DOHH2 (cell line): ENCODE measurements at regions not wholly inside any gene's neighbourhood (a gene's known extent, or its start where the extent isn't known, plus 50 kb on each side); places are given as distances from the start of the nearest gene placed in this dataset.
"Not testable (repeated sequence)": the region's sequence is repeated elsewhere in the genome, so short reads cannot be mapped to it uniquely, and the experiment has no call there.

Source experiments
- H3F3A ChIP-seq: fragments of 200-600 bp; sonication (generic), shearing (Covaris generic); 2 replicates; pipeline ENCODE4 v1.6.0; 2016; ENCODE audit warnings: antibody characterized with exemption, mild to moderate bottlenecking; ENCODE audit not compliant: control insufficient read depth, insufficient read depth
- H3K27ac ChIP-seq: fragments of 200-600 bp; sonication (generic); 2 replicates; pipeline ENCODE4 v1.5.1; 2014; ENCODE audit warnings: low read depth, mild to moderate bottlenecking, low read length, moderate library complexity
- H3K27me3 ChIP-seq: fragments of 200-600 bp; sonication (generic); 2 replicates; pipeline ENCODE4 v1.6.1; 2014; ENCODE audit warnings: mild to moderate bottlenecking, low read length, mixed read lengths; ENCODE audit not compliant: control insufficient read depth
- H3K36me3 ChIP-seq: fragments of 200-600 bp; sonication (generic); 2 replicates; pipeline ENCODE4 v1.6.1; 2014; ENCODE audit warnings: mild to moderate bottlenecking, low read length, moderate library complexity, mixed read lengths; ENCODE audit not compliant: control insufficient read depth
- H3K4me1 ChIP-seq: fragments of 200-600 bp; sonication (generic); 2 replicates; pipeline ENCODE4 v1.6.1; 2014; ENCODE audit warnings: mild to moderate bottlenecking, low read length, mixed read lengths; ENCODE audit not compliant: control insufficient read depth
- H3K4me2 ChIP-seq: fragments of 200-600 bp; sonication (generic); 2 replicates; pipeline ENCODE4 v1.6.0; 2014; ENCODE audit warnings: mild to moderate bottlenecking, low read length, moderate library complexity
- H3K4me3 ChIP-seq: fragments of 200-600 bp; sonication (generic); 2 replicates; pipeline ENCODE4 v1.5.1; 2014; ENCODE audit warnings: mild to moderate bottlenecking, low read length, mixed read lengths
- H3K79me2 ChIP-seq: fragments of 200-600 bp; sonication (generic); 2 replicates; pipeline ENCODE4 v1.6.1; 2014; ENCODE audit warnings: mild to moderate bottlenecking, low read length, mixed read lengths; ENCODE audit not compliant: control insufficient read depth
- H3K9me2 ChIP-seq: fragments of 200-600 bp; sonication (generic); replicated peaks from 2 replicates; pipeline ENCODE4 v1.6.1; 2014; ENCODE audit warnings: mild to moderate bottlenecking, low read length, mixed read lengths; ENCODE audit not compliant: control insufficient read depth
- H3K9me3 ChIP-seq: fragments of 200-600 bp; sonication (generic); 2 replicates; pipeline ENCODE4 v1.6.1; 2014; ENCODE audit warnings: antibody characterized with exemption, low read length, mixed read lengths; ENCODE audit not compliant: control insufficient read depth, insufficient read depth
- H4K20me1 ChIP-seq: fragments of 200-600 bp; sonication (generic); 2 replicates; pipeline ENCODE4 v1.6.0; 2014; ENCODE audit warnings: low read depth, mild to moderate bottlenecking, antibody characterized with exemption, low read length, moderate library complexity; ENCODE audit not compliant: control insufficient read depth, insufficient read depth
- EZH2phosphoT487 ChIP-seq: fragments of 200-600 bp; sonication (generic); IDR thresholded peaks from 2 replicates; pipeline ENCODE4 v1.6.1; 2017; ENCODE audit warnings: borderline replicate concordance, mild to moderate bottlenecking, antibody characterized with exemption, low read length, moderate library complexity, mixed read lengths
- TF ChIP-seq, protein P1 (sequence below): fragments of 200-600 bp; sonication (generic); IDR thresholded peaks from one replicate; pipeline ENCODE4 v1.5.1; 2014; ENCODE audit warnings: antibody characterized with exemption, mild to moderate bottlenecking, low read depth, low read length; ENCODE audit not compliant: poor library complexity, severe bottlenecking

DNA sequence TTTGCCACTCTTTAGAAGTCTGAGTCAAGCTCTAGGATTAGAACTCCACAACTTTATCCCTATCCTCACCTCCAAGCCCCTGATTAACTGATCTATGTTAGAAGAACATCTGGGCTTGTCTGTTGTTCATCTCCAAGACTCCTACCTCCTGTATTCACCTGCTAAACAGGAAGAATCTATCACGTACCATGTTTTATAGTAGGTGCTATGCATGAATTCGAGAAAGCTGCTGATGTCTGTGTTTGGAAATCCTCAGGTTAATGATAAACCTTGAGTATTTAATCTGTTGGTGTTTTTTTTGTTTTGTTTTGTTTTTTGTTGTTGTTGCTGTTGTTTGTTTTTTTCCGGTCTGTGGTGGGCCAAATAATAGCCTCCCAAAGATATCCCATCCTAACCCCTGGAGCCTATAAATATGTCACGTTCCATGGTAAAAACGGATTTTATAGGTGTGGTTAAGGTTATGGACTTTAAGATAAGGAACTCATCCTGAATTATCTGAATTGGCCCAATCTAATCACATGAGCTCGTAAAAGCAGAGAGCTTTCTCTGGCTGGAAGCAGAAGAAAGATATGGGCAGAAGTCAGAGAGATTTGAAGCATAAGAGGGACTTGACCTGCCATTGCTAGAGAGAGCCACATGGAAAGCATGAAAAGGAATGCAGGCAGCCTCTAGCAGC, 101.2 kb upstream of the DUSP21 start:
- Histone ChIP-seq H3K27me3 (no peaks in the 10 kb centered on the region), H3K9me3 (no peaks in the 10 kb centered on the region), H3K4me3 (no peak overlapping the region), H3K9me2 (no peaks in the 10 kb centered on the region), H3K4me1 (no peaks in the 10 kb centered on the region), H3K27ac (no peak overlapping the region), H4K20me1 (no peaks in the 10 kb centered on the region), H3K79me2 (no peaks in the 10 kb centered on the region), H3F3A (no peaks in the 10 kb centered on the region), H3K4me2 (no peak overlapping the region), H3K36me3 (no peaks in the 10 kb centered on the region)
- TF ChIP-seq, protein P1, sequence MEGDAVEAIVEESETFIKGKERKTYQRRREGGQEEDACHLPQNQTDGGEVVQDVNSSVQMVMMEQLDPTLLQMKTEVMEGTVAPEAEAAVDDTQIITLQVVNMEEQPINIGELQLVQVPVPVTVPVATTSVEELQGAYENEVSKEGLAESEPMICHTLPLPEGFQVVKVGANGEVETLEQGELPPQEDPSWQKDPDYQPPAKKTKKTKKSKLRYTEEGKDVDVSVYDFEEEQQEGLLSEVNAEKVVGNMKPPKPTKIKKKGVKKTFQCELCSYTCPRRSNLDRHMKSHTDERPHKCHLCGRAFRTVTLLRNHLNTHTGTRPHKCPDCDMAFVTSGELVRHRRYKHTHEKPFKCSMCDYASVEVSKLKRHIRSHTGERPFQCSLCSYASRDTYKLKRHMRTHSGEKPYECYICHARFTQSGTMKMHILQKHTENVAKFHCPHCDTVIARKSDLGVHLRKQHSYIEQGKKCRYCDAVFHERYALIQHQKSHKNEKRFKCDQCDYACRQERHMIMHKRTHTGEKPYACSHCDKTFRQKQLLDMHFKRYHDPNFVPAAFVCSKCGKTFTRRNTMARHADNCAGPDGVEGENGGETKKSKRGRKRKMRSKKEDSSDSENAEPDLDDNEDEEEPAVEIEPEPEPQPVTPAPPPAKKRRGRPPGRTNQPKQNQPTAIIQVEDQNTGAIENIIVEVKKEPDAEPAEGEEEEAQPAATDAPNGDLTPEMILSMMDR = no peak
- no peak for TF ChIP-seq EZH2phosphoT487

DNA sequence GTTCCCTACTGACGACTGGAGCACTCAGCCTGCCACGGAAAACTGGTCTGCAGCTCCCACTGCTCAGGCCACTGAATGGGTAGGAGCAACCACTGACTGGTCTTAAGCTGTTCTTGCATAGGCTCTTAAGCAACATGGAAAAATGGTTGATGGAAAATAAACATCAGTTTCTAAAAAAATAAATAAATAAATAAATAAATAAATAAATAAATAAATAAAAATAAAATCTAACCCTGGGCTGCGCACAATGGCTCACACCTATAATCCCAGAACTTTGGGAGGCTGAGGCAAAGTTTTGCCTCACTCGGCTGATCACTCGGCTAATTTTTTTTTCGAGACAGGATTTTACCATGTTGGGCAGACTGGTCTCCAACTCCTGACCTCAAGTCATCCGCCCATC, 102.0 kb upstream of the DUSP21 start:
- not testable (repeated sequence) for H3K27ac ChIP-seq, H3K4me2 ChIP-seq, H3K9me2 ChIP-seq, H3K4me1 ChIP-seq, H3K27me3 ChIP-seq, H3K4me3 ChIP-seq, H4K20me1 ChIP-seq, H3K36me3 ChIP-seq, H3K79me2 ChIP-seq, H3F3A ChIP-seq, H3K9me3 ChIP-seq

DNA sequence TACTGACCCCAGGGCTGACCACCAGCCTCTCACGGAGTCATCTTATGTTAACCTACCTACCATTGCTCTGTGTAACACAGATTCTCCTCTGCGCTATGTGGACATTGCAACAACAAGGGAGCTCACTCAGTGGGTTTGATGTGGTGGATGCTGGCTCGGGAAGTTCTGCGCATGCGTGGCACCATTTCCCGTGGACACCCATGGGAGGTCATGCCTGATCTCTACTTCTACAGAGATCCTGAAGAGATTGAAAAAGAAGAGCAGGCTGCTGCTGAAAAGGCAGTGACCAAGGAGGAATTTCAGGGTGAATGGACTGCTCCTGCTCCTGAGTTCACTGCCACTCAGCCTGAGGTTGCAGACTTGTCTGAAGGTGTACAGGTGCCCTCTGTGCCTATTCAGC, 102.4 kb upstream of the DUSP21 start:
- H3K36me3 ChIP-seq, H4K20me1 ChIP-seq, H3K27me3 ChIP-seq, H3F3A ChIP-seq, H3K4me1 ChIP-seq, H3K79me2 ChIP-seq, H3K9me3 ChIP-seq, H3K4me3 ChIP-seq, H3K27ac ChIP-seq, H3K4me2 ChIP-seq, H3K9me2 ChIP-seq: not testable (repeated sequence)

DNA sequence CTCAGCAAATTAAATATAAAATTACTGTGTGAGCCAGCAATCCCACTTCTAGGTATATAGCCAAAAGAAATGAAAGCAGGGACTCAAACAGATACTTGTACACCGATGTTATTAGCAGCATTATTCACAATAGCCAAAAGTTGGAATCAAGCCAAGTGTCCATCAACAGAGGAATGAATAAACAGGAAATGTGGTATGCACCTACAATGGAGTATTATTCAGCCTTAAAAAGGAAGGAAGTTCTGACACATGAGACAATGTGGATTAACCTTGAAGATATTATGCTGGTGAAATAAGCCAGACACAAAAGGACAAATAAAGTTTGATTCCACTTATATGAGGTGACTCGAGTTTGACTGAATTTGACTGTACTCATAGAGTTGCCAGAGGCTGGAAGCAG, 108.3 kb upstream of the DUSP21 start:
- Histone ChIP-seq H3K36me3 (no peaks in the 10 kb centered on the region), H4K20me1 (no peaks in the 10 kb centered on the region), H3K9me3 (no peaks in the 10 kb centered on the region), H3K9me2 (no peaks in the 10 kb centered on the region), H3F3A (no peaks in the 10 kb centered on the region), H3K4me2 (no peak overlapping the region), H3K4me1 (no peaks in the 10 kb centered on the region), H3K79me2 (no peaks in the 10 kb centered on the region), H3K27ac (no peak overlapping the region), H3K27me3 (no peaks in the 10 kb centered on the region), H3K4me3 (no peak overlapping the region)
- no peak for TF ChIP-seq EZH2phosphoT487
- TF ChIP-seq, protein P1 = no peak
